HG03045 (cell line): ENCODE measurements at regions not wholly inside any gene's neighbourhood (a gene's known extent, or its start where the extent isn't known, plus 50 kb on each side); places are given as distances from the start of the nearest gene placed in this dataset.

Experiments used
- ATAC-seq: cut with Tn5 transposase; IDR thresholded peaks from one replicate; pipeline ENCODE4 v1.9.1; 2021; ENCODE audit warnings: mild to moderate bottlenecking, moderate library complexity; ENCODE audit not compliant: unreplicated experiment

DNA sequence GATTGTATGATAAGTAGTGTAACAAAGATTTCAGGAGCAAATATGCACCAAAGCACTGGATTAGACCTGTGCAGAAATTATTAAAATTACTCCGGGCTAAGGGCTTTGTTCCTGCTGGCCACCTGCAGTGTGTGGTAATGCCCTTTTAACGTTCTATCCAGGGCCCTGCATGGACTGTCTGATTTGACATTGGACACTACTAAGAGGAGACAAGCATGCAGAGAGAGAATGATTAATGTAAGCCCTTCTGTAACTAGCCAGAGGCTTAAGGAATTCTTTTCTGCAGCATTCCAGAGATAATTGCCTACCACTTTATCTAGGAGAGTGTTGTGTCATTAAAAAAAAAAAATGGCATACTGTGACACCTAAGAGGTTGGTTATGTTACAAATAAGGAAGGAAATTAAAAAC is 117.0 kb downstream of the PCDH7 start:
- no peak for ATAC-seq

DNA sequence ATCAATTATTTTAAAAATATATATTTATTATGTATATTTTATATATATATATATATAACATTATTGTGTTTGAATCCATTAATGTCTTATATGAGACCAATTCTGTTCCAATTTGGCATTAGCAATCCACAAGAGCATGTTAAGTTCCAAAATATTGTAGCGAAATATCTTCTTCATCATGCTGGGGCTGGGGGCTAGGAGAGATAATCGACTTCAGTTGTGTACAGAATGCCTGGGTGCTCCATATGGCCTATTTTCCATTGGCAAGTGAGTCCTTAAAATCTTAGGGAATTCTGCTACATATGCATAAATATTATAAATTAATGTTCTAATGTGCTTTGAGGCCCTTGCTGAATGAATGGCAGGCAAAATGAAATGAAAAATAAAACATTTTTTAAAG is 117.7 kb downstream of the PCDH7 start:
- no peak for ATAC-seq

DNA sequence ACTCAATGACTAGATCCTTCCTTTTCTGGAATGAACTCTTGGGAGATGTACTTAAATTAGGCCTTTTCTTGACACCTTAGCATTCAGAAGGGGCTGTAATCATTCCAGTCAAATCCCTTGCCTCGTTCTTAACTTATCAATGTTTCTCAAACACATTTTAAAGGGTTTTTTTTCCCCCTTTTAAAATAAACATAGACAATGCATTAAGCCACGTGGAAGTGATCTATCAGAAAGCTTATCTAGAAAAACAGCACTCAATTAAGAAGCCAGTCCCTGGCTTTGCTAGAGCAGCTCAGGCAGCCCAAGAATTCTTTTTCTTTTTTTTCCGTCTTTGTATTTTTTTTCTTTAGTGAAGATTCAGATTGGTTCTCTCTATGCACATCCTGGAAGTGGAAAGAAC is 118.2 kb downstream of the PCDH7 start:
- ATAC-seq = no peak

DNA sequence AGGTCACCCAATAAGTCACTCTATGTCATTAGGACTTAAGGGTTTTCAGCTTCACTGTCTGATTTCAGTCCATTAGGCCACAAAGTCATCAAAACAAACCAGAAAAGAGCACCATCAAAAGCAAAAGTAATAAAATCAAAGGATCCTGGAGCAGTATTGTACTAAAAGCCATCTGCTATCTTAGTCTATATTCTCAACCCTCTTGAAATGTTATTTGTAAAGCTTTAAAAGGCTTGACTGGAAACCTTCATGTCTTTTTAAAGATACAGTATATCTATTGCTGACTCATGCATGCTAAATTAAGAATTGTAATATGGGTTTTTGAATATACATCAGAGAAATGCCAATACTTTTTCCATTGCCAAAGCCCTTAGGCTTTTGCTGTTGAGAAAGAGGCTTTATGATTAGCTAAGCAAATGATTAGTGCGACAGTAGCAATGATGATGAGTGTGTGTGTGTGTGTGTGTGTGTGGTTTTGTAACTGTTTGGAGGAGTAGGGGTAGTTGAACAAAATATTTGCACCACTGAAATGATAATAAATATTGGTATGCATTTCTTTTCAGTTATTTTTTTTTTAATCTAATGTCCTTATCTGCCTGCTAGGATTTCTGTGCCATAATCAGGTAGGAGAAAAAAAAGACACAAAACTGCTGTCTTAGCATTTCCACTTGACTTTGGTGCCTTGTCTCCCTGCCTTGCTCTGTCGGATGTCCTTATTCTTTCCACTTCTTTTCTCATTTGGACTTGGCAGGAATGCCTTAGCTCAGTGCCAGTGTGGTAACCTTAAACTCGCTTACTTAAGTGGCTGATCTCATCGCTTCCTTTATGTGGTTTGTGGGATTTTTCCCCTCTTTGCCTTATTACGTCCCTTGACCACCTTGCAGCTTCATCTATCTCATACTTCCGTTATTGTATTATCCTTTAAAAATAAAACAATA is 119.7 kb downstream of the PCDH7 start:
- no peak for ATAC-seq

DNA sequence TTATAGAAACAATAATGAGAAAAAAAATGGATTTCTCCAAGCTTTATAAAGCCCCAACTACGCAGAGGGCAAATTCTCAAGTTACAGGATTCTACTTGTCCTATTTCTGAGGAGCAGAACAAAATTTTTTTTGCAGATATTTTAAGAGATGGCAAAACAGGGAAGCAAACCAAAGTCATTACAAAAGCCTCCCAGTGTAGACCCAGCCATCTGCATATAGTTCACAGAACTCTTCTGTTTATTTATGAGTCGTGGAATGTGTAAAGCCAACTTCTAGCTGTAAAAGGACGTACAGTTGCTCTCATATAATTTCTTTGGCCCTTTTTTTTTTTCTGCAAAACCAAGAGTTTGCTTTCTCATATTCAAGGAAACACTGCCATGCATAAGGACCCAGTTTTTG is 120.4 kb downstream of the PCDH7 start:
- ATAC-seq = no peak

DNA sequence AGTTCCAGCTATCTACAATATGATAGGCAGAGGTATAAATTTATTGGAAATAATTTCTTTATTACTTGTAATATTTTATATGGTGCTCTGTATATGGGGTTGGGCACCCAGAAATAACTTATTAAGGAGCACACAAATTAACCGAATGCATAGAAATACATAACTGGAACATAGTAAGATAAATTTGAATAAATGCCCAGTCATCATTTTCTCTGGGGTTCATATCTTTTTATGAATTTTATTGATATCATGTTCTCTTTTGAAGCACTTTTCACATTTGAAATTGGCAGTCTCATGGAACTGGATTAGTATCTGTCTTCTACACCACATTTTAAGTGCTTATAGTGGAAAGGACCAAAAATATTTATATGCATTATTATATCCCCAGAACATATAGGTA is 122.0 kb downstream of the PCDH7 start:
- ATAC-seq = no peak

DNA sequence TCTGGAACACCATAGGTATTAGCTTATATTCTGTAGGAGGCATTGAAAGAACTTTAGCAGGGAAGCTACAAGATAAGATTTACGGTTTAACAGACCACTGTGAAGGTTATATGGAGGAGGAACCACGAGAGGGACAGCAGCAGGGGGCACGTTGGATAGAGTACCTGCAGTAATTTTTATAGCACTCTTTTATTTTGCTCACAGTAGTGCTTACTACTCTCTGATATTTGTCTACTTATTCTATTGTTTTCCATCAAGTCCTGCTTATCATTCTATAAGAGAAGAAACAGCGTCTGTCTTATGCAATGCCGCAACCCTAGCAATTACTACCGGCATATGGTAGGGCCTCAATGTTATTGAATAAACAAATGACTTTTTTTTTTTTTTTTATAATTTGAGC is 122.5 kb downstream of the PCDH7 start:
- no peak for ATAC-seq

DNA sequence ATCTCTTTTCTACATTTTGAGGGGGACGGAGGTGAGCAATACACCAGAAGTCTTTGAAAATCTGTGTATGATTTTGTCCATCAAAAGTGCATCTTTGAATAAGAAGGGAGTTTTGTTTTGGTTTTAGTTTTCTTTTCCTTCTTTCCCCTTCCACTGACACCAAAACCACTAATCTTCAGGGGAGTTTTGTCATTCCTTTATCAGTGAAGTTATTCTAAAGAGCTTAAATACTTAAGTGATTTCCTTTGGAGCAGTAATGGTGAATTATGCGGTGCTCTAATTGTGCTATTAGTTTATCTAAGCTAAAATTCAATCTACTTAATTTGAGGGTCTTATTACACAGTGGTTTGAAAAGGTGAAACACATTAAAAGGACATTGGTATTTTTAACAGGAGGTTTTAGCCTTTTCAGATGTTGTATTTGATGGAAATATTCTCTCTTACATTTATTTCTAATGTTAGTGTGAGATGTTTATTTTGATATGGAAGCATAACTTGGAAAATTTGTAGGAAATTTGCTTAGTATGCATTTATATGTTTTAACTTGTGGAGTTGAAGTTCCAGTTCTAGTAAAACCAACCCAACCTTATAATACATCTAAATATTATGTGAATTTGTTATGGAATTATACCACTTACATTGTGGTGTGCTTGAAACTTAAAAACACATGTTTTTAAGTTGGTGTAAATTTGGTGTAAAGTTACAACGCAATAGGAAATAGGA is 124.9 kb downstream of the PCDH7 start:
- ATAC-seq = no peak

DNA sequence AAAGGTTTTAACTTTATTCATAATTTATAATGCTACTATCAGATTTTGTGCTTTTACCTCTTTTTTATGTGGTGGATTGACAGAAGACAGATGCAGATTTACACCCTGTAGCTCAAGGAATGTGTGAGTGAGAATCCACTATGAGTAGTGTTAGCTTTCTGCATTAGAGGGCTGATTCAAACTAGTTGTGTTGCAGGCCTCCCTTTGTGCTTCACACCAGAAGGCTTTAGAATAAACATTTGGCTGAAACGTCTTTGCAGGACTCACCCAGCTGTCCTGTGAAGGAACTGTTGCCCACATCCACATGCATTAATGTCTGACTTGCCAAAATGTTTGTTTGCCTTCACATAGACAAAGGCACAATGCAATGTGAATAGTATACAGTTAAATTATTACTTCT is 127.0 kb downstream of the PCDH7 start:
- ATAC-seq = no peak

DNA sequence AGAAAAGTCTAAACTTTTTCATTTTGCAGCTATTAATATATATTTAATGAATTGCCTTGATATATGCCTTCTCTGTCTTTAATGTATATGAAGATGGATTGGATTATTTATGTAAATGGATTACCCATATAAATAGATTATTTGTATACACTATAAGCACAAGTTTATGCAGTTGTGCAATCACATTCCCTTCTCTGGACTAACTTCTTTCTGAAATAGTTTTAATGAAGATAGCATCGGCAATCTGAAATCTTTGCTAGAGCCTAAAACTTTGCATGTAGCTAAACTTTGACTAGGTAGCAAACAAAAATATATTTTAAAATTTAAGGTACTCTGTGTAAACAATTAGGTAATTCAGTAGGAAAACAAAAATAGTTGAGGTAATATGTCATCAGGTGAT is 127.8 kb downstream of the PCDH7 start:
- ATAC-seq = no peak

DNA sequence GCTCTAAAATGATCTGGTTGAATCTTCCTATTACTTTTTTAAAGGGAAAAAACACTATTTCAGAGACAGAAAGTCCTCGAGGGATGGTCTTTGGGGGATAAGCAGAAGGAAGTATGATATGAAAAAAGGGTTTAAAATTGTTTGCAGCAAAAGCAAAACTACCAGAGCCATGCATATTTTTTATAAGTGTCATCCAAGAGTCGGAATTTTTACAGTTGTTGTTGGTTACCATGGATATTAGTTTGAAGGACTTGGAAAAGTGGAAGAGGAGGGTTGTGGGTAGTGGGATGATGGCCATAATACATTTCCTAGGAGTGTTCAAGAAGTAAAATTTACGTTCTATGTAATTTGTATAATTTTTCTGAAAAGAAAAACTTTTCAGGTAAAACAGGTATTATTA is 134.4 kb downstream of the PCDH7 start:
- no peak for ATAC-seq

DNA sequence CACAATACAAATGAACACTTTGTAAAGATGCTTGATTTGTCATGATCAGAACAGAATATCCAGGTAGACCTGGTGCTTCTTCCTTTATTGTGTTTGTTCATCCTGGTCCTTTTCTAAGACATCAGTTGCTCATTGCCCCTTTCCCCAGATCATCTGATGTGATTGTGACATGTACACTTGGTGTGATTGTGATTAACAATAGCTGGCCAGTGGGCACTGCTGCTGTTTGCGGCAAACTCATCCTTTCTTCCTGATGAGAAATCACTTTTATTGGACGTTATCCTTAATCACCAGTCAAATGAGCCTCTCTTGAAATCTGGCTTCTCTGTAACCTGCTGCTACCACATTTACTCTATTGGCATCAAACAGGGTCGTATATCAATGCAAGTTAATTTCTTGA is 135.1 kb downstream of the PCDH7 start:
- ATAC-seq = no peak

DNA sequence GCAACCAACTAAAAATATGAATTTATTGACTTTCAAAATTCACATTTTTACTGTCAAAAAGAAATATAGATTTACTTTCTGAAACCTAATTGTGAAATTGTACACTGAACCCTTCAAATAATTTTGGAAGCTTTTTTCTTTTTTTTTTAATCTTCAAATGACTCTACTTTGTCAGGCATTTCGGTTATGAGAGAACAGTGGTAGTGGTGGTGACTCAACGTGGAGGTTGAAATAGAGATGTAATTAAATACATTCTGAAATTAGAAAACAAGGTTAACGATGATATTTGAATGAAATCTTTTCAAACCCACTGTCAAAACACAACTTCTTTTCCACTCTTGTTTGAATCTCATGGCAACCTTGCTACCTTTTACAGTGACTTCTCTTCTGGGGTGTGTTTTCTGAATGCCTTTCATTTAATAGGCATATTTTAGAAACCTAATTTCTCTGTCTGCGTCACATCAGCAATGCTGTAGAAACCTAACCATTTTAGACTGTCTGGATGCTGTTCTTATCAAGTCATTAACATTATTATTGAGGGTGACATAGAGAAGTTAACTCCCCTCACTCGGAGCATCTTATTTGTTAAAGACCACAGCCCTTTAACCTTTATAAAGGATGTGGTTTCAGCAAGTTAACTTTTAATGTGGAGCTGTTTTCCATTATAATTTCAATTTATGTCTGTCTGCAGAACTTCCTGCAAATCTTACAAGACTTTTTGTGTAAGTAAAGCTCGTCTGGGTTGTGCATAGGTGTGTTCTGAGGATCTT is 136.8 kb downstream of the PCDH7 start:
- no peak for ATAC-seq

DNA sequence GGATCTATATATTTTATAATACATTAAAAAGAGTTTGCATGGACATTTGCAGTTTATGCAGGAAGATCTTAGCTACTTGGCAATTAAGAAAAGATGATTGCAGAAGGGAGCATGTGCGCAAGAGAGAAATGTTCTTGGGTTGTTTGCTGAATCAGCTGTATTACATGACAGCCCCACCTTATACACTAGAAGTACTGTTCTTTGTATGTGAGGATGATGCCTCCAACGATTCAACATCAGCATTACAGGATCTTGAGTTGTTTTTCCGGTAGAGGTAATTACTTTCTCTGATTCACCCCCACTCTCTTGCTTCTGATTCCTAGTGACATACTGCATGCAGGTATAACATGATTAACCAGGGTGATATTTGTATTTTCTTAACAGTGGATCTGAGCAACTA is 140.8 kb downstream of the PCDH7 start:
- ATAC-seq = no peak

DNA sequence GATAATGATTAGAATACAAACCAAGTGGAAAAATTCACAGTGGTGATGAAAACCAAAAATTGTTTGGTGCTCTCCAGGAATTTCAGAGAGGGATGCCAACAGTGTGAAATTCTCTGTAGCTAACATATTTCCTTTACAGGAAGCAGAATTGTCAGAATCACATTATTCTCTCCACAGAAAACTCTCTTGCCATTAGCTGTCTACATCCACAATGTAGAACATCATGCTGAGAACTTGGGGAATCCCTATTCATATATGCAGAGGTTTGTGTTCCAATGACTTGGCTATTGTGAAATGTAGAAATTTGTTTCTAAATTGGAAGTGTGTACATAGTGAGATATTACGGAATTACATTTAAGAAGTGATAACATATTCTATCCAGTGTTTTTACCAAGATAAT is 142.0 kb downstream of the PCDH7 start:
- no peak for ATAC-seq

DNA sequence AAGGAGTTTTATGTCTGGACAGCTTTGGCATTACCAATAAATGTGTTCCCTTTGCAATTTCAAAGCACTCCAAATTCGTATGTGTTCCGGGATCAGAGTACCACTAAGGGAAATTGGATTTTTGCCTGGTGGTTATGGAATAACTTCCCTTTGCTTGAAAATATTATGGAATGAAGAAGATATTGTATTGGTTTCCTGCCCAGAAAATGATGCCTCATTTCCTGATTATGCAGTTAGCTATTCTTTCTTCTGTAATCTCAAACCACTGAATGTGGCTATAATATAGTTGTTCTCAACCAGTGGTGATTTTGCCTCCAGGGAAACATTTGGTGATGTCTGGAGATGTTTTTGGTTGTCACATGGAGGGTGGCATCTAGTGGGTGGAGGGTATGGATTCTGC is 142.9 kb downstream of the PCDH7 start:
- ATAC-seq = no peak

DNA sequence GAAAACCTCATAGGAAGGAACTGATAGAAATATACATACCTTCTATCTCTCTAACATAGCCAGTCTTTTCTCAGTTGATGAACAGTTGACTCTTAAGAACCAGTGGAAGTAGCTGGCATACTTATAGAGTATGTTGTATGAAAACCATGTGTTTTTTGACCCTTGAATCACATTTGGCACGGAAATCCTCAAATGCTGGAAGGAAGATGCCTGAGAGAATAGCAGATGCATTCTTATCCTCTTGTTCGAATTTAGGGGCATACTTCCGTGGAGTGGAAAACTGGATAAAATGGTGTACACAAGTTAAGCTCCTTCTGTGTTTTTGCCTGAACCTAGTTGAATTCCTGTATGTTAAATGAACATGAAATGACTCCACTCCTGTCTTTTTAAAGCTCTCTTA is 145.5 kb downstream of the PCDH7 start:
- no peak for ATAC-seq

DNA sequence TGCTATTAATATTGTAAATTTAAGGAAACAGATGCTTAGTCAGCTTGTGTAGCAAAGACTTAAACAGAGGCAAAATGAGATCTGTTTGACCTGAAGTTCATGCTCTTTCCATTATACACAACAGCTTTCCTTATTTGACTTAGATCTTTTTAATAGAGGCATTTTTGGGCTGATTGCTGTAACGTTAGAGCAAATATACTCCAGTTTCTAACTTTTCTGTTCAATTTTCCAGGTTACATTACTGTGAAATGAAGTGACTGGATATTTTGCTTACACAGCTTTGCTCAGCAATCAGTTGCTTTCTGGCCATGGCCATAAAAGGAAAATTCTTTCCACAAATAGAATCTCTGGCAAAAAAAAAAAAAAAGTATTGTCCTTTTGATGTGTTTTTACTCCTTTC is 146.2 kb downstream of the PCDH7 start:
- no peak for ATAC-seq

DNA sequence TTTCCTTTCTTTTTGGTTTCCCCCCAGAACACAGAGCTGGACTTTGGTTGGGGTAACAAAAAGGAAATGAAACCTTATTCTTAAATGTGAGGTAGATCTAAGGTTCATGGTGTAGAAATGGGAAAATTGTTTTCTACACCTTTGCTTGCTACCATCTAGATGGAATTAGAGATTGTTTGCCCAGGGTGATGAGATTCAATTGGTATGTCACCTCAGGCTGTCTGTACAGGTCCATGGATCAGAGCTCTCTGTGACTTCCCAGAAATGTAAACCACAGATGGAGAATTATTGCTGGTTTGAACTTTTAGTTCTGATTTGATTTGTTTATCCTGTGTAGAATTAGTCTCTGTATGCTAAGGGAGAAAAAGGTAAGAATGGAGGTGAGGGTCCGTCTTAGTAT is 146.7 kb downstream of the PCDH7 start:
- no peak for ATAC-seq

DNA sequence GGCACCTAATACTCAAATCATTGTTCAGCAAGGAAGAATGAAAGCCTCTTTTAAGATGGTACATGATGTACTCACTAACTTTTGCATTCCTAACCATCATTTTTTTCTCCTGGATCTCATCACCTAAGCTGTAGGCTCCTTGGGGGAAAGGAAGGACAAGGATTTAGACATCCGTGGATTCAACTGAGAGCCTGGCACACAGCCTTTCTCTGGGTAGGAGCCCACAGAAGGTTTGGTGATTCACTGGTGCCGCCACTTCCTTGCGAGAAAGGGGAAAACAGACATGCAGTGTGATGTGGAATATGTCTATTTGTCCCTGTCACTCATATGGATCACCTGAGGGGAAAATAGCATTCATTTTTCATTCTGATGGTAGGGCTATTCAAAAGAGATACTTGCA is 147.3 kb downstream of the PCDH7 start:
- ATAC-seq = no peak

DNA sequence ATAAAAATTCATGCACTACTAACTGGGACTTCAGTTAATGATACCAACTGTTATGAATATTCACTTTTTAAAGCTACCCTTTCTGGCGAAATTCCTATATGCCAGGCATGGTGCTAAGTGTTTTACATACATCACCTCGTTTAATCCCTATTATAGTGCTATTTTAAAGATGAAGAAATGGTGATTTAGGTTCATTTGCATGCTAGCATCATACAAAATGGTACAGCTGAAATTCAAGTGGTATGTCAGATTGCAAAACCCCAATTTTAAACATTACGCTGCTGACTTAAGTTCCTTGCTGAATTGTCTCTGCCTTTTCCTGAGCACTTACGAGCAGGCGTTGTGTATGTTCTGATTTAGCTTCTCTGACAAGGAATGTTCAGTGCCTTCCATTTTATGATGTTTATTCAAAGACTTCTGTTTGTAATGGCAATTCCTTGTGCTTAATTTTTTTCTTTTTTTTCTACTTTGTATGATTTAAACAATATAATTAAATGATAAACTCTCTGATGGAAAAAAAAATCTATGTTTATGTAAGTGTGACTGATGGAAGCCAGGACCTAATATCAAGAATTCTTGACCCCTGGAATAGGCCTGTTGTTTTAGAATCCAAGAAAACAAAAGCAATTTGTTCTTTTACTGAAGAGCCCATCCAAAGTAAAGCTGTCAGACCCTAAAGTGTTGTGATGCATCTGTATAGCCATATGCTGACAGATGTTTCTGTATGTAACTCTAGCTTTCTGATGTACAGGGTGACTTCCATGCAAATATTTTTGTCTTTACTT is 148.1 kb downstream of the PCDH7 start:
- no peak for ATAC-seq
